ENCODE measurements at regions not wholly inside any gene's neighbourhood (a gene's known extent, or its start where the extent isn't known, plus 50 kb on each side); places are given as distances from the start of the nearest gene placed in this dataset.

DNA sequence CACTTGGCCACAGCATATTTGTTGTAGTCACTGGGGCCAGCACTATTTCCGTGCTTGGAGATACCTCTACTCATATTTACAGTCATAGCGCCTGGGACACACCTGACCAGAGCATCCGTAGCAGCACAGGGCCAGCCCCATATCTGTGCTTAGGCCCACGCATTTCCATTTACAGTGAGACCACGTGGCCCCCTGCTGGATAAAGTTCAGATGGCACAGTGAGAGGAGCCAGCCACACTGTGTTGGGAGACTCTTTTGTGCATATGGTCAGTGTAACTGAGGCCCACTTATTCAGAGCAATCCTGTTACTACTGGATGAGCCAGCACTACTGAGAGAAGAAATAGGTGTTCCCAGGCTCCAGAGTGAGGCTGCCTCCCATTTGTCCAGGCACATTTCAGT lies 455.3 kb downstream of the REEP3 start:
- TF ChIP-seq YY1 (IDR thresholded peaks at IDR 0.05; ENCODE audit: insufficient read depth, insufficient read length) (no peak), ZNF274 (IDR thresholded peaks at IDR 0.05; ENCODE audit: low read depth, low read length) (no peak), SUZ12 (IDR thresholded peaks at IDR 0.05; ENCODE audit: extremely low read depth, insufficient read depth, insufficient read length) (no peak)

Data from NT2/D1 (cell line).